Spinal cord (tissue), 9 donors: ENCODE measurements at regions not wholly inside any gene's neighbourhood (a gene's known extent, or its start where the extent isn't known, plus 50 kb on each side); places are given as distances from the start of the nearest gene placed in this dataset.

Experiments
- DNase-seq, 6 donors: peaks; one replicate each; pipeline versions ENCODE4 v3.0.0 to v3.0.0-alpha.2; 2013 to 2015; ENCODE audit warnings: low spot score in 6 of 6, low read depth in 4 of 6
- H3K27ac ChIP-seq: one replicate; pipeline ENCODE4 v1.5.1; 2013; ENCODE audit warnings: low read depth, low read length, control low read depth
- H3K27me3 ChIP-seq: one replicate; pipeline ENCODE4 v1.6.1; 2013; ENCODE audit warnings: low read length; ENCODE audit not compliant: control insufficient read depth, insufficient read depth
- H3K36me3 ChIP-seq: one replicate; pipeline ENCODE4 v1.6.1; 2013; ENCODE audit warnings: low read length; ENCODE audit not compliant: control insufficient read depth, insufficient read depth
- H3K4me1 ChIP-seq: one replicate; pipeline ENCODE4 v1.6.1; 2013; ENCODE audit warnings: low read length; ENCODE audit not compliant: control insufficient read depth, insufficient read depth
- H3K4me3 ChIP-seq: one replicate; pipeline ENCODE4 v1.5.1; 2013; ENCODE audit warnings: low read depth, low read length, control low read depth
- H3K9me3 ChIP-seq: one replicate; pipeline ENCODE4 v1.6.1; 2013; ENCODE audit warnings: low read length; ENCODE audit not compliant: control insufficient read depth, insufficient read depth
- WGBS: methylation state at CpG from one replicate; pipeline ENCODE4 v1.1.5; 2013; ENCODE audit warnings: missing lambda C conversion rate; ENCODE audit not compliant: insufficient coverage; 5-methylcytosine and 5-hydroxymethylcytosine counted together
- donor health status: healthy.

GRCh38 chr12:53830631-53831030 is 78.9 kb upstream of the CISTR start:
- no peak for DNase-seq
- no peak overlapping the region for H3K27ac ChIP-seq
- no peaks in the 10 kb centered on the region for H3K9me3 ChIP-seq
- no peaks in the 10 kb centered on the region for H3K27me3 ChIP-seq
- 100% methylated on average over 1 of the region's 5 CpGs for WGBS
- no peaks in the 10 kb centered on the region for H3K4me1 ChIP-seq
- H3K4me3 ChIP-seq: no peak overlapping the region
- H3K36me3 ChIP-seq: no peaks in the 10 kb centered on the region

DNA sequence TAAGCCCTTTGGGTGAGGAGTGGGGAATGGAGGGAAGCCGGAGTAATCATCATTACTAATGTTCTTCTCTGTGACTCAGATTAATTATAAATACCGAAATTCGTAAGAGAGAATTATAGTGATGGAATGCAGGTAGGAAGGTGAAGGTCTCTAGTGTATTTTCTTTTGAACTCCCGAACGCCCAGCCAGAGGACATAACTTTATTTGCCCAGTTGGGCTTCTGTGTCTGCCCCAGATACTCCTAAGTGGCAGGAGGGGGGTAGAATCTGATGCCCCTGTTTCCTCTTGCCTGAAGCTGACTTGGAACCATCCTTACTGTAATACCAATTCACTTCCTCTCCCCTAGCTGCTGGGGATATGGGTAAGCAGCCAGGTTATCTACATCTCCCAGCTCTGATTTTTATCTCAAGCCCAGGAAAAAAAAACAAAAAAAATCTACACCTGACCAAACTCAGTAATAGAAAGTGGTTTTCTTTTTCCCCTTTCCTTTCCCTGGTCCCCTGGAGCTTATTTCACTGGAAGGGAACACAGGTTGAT is 84.4 kb upstream of the CISTR start:
- Histone ChIP-seq H3K27me3 (no peaks in the 10 kb centered on the region), H3K4me3 (no peak overlapping the region), H3K4me1 (no peaks in the 10 kb centered on the region), H3K9me3 (no peaks in the 10 kb centered on the region), H3K27ac (no peak overlapping the region), H3K36me3 (no peaks in the 10 kb centered on the region)
- 90% methylated on average over 2 of the region's 5 CpGs for WGBS
- peak in 1 of 6 donors; percentile 67 for DNase-seq

DNA sequence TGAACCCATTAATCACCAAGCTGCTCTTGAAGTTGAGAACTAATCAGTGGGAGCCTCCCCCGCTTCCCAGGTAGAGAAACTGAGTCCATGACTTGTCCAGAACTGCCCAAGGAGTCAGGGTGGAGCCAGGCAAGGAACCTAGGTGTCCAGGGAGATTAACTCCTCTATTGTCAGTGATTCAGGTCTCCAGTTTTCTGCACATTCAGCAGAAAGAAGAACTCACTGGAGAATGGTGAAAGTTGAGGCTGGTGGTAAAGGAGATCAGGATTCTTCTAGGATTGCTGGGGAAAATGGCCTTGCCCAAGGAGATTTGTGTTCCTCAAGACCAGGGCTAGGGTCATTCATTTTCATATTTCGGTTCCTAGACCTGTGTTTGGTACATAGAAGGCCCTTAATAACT is 87.2 kb upstream of the CISTR start:
- Histone ChIP-seq H3K36me3 (no peaks in the 10 kb centered on the region), H3K27ac (no peak overlapping the region), H3K27me3 (peaks cover 3% of the 10 kb centered on the region), H3K4me3 (no peak overlapping the region), H3K4me1 (no peaks in the 10 kb centered on the region), H3K9me3 (no peaks in the 10 kb centered on the region)
- 91% methylated on average over 1 of the region's 2 CpGs for WGBS
- no peak for DNase-seq

DNA sequence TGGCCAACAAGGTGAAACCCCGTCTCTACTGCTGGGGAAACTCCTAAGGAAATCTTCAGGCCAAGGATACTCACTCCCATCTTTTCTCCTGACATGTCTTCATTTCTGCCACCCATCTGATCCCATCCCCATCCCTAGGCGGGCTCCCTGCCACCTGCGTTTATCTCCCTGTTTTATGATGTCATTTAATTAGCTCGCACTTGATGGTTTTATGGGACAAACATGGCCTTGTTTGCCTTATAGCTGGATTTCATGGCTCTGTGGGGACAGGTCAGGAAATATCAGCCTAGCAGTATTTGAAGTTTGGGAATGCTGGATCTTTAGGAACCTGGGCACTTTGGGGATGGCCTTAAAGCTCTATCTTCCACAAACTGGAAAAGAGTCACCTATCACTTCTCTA is 88.5 kb upstream of the CISTR start:
- no peaks in the 10 kb centered on the region for H3K4me1 ChIP-seq
- H3K9me3 ChIP-seq: no peaks in the 10 kb centered on the region
- no peaks in the 10 kb centered on the region for H3K36me3 ChIP-seq
- H3K27me3 ChIP-seq: peaks cover 3% of the 10 kb centered on the region
- no peak overlapping the region for H3K4me3 ChIP-seq
- DNase-seq: no peak
- 82% methylated on average over 1 of the region's 4 CpGs for WGBS
- H3K27ac ChIP-seq: no peak overlapping the region

DNA sequence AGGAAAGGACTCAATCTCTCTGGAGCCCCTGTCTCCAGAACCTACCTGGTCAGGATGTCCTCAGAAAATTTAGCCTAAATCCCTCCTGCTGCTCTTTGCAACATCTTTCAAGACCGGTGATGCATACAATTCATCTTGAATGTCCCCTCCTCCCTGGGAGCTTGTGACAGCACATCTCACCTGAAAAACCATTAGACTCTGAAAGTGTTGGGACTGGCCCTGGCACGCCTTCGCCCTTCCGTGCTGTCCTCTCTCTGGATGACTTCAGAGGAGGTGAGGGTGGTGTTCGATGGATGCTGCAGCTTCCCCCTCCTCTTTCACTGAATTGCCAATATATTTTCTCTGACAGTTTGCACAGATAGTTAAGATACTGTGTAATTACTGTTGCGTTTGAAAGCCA is 90.9 kb upstream of the CISTR start:
- Histone ChIP-seq H3K27ac (no peak overlapping the region), H3K4me3 (no peak overlapping the region), H3K27me3 (peaks cover 3% of the 10 kb centered on the region)

DNA sequence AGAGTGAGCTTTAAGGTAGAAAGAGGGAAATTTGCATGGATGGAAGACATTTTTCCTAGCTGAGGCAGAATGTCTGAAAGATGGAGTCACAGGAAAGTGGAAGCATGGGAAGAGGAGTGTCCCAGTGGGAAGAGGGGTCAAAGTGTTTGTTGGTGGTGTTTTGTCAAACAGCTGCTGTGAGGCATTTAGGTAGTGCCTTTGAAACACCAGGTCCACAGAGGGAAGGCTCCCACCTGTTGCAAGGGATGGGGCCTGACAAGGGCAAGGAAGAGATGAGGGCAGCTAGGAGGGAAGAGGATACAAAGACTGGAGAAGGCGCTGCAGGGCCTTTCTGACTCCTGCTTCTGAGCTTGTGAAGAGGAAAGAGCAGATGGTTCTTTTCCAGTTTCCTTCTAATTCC is 91.8 kb upstream of the CISTR start:
- Histone ChIP-seq H3K4me3 (no peak overlapping the region), H3K36me3 (no peaks in the 10 kb centered on the region), H3K27me3 (peaks cover 3% of the 10 kb centered on the region), H3K9me3 (no peaks in the 10 kb centered on the region), H3K4me1 (no peaks in the 10 kb centered on the region), H3K27ac (no peak overlapping the region)
- 100% methylated on average over 1 of the region's 1 CpG for WGBS
- no peak for DNase-seq

More for the DNA sequence above, 90.9 kb upstream of the CISTR start:
- H3K36me3 ChIP-seq: no peaks in the 10 kb centered on the region
- WGBS: no CpG with 5 or more reads among the region's 6 CpGs
- H3K9me3 ChIP-seq: no peaks in the 10 kb centered on the region
- no peak for DNase-seq
- no peaks in the 10 kb centered on the region for H3K4me1 ChIP-seq

GRCh38 chr12:53844994-53845844 is 93.4 kb upstream of the HOXC13 start:
- no peaks in the 10 kb centered on the region for H3K9me3 ChIP-seq
- no peak for DNase-seq
- WGBS: 86% methylated on average over 1 of the region's 5 CpGs
- H3K4me1 ChIP-seq: no peaks in the 10 kb centered on the region
- H3K27ac ChIP-seq: no peak overlapping the region
- H3K27me3 ChIP-seq: peaks cover 6% of the 10 kb centered on the region
- no peak overlapping the region for H3K4me3 ChIP-seq
- no peaks in the 10 kb centered on the region for H3K36me3 ChIP-seq

DNA sequence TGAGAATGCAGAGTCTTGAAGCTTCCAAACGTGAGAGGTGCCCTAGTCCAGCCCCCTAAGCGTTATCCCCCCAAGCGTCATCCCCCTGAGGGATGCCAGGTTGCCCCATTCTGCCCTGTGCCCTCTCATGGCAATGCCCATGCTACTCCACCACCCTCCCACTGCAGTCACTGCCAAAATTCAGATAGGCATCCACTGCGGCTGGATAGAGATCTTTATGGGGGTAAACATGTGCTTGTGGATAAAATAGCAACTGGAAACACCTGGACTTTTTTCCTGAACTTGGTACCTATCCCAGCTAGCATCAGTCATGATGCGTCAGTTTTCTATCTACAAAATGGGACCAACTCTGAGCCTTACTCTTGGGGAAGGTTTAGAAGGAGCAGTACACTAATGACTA is 92.7 kb upstream of the HOXC13 start:
- Histone ChIP-seq H3K36me3 (no peaks in the 10 kb centered on the region), H3K27ac (no peak overlapping the region), H3K9me3 (no peaks in the 10 kb centered on the region), H3K27me3 (peaks cover 6% of the 10 kb centered on the region), H3K4me1 (no peaks in the 10 kb centered on the region), H3K4me3 (no peak overlapping the region)
- WGBS: 70% methylated on average over 2 of the region's 5 CpGs
- DNase-seq: no peak

DNA sequence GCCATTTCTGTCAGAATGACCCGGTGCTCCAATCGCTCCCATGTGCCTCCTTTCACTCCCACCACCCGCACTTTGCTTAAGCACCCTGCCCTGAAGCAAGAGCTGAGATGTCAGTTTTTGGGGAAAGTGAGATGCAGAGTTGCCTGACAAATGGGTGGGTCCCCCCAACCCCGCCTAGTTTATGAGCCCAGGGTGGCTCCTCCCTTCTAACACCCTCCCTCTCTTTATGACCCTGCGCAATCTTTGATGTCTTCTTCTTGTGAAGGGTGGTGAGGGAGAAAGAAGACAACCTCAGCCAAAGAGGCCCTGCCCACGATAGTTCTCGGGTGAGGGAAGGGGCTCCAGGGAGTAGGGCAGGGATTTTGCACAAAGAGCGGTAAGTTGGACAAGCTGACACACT is 89.5 kb upstream of the HOXC13 start:
- H3K4me1 ChIP-seq: no peaks in the 10 kb centered on the region
- H3K27ac ChIP-seq: no peak overlapping the region
- peaks cover 4% of the 10 kb centered on the region for H3K27me3 ChIP-seq
- no peaks in the 10 kb centered on the region for H3K36me3 ChIP-seq
- no peak for DNase-seq
- 80% methylated on average over 1 of the region's 8 CpGs for WGBS
- H3K9me3 ChIP-seq: no peaks in the 10 kb centered on the region
- no peak overlapping the region for H3K4me3 ChIP-seq

DNA sequence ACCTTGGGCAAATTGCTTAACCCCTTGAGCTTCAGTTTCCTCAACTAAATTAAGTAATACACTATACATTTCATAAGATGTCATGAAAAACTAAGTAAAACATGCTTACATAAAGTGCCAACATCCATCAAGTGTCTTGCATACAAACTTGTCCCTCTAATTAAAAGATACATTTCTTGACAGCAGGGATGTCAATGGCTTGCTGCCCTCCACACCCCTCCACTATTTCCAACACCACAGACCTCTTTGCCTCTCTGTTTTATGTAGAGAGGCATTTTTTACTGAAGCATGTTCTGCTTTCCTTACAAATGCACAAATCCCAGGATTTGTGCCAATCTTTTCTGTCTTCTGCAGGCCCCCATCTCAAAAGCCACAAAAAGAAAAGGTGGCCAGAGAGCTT is 89.0 kb upstream of the HOXC13 start:
- Histone ChIP-seq H3K36me3 (no peaks in the 10 kb centered on the region), H3K27ac (no peak overlapping the region), H3K9me3 (no peaks in the 10 kb centered on the region), H3K4me1 (no peaks in the 10 kb centered on the region), H3K4me3 (no peak overlapping the region), H3K27me3 (peaks cover 4% of the 10 kb centered on the region)
- no peak for DNase-seq
